Ureter (tissue), 1 donor: ENCODE measurements at regions not wholly inside any gene's neighbourhood (a gene's known extent, or its start where the extent isn't known, plus 50 kb on each side); places are given as distances from the start of the nearest gene placed in this dataset.

Source experiments
- DNase-seq: peaks from one replicate; pipeline ENCODE4 v3.0.0-alpha.2; 2020; ENCODE audit warnings: low spot score
- donor health status: DM: yes; HTN: yes; CAD: no.

DNA sequence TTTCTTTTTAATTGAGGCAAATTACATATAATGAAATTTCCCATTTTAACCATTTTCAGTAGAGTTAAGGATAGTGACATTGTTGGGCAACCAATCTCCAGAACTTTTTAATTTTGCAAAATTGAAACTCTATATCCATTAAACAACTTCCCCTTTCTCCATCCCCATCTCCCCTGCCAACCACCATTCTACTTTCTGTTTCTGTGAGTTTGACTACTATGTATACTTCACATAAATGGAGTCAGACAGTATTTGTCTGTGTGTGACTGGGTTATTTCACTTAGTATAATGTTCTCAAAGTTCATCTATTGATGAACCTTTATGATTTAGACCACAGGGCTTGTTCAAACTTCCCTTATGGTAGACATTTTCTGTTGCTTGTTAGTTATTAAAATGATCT lies 364.5 kb upstream of the MAD2L1 start:
- no peak for DNase-seq

DNA sequence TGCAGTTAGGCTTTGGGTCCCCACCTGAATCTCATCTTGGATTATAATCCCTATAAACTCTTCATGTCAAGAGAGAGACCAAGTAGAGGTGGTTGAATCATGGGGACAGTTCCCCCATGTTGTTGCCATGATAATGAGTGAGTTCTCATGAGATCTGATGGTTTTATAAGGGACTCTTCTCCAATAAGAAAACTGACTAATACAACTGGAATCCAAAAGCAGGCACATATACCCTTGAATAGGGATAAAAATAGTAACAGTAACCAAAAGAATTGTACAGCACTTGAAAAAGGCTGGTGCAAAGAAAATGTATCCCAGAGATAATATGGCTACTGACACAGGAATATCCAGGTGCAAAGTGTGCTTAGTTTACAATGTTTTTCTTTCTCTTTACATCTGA lies 351.5 kb upstream of the MAD2L1 start:
- DNase-seq: no peak

DNA sequence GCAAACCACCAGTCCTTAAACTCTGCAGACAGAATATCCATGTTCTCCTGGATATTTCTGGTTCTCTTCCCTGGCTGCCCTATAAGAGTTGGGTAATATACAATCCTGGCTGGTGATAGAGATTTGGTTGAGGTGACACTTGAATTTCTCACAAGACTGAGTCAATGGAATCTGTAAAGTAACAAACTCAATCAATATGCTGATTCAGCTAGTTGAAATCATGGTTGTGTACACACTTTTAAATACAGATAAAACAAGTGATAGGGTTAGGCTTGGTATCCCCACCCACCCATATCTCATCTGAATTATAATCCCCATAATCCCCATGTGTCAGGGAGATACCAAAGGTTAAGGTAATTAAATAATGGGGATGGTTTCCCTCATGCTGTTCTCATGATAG lies 349.2 kb upstream of the MAD2L1 start:
- no peak for DNase-seq

DNA sequence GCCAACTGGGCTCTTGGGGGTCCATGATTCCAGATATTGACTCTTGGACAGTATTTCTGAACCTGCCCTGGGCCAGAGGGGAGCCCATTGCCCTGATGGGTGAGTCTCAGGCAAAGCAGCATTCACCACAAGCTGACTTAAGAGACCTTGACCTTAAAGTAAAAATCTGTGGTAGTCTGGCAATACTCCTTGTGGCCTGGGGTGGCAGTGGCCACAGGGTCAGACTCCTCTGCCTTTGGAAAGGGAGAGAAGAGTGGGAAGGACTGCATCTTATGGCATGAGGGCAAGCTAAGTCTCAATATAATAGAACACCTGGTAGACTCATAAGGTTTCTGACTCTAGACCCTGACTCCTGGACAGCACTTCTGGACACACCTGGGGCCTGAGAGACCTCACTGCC lies 340.3 kb upstream of the MAD2L1 start:
- no peak for DNase-seq

DNA sequence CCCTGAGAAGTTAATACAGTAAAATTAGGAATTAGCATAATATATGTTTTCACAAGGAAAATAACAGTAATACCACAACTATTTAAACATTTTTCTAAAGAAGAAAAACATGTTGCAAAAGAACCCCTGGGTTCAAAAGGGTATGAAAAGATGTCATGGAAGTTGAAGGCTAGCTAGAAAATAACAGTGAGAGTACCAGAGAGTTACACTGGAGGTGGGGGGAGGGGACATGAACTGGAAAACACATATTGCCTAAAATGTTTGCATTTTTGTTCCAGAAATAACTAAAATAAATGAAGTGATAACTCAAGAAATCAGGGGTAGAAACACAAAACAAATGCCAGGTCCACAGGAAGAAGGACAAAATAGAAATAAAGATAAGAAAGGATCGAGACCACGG lies 336.6 kb upstream of the MAD2L1 start:
- DNase-seq: no peak

DNA sequence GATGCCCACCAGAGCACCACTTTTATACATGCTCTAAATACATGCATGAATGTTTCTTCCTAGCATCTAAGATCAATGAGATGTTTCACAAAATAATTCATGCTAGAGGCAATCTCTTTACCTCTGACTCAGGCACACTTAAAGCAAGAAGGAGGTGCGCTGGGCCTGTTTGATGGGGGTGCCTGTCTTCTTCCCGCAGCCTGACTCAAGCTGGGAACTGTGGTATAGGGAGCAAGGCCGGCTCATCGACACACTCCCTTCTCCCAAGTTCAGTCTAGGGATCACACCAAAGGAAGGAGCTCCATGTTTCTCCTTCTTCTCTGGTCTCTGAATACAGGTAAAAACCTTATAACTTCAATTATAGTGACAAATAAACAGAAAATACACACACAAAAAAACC lies 333.8 kb upstream of the MAD2L1 start:
- DNase-seq: no peak

DNA sequence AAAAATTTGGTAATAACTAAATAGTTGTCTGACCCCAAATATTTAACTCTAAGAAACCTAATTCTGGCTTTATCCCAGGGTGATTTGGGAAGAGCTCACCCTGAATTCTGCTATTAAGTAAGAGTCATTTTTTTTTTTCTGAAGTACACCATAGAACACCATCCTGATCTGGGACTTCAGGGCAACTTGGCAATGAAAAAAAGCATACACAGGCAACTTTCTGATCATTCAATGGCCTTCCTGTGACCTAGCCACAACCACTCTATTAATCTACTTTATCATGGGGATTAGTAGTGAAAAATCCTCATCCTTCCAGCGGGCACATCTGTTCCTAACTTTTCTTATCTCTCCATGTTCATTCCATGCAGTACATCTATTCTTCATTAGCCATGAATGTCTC lies 333.2 kb upstream of the MAD2L1 start:
- DNase-seq: no peak

DNA sequence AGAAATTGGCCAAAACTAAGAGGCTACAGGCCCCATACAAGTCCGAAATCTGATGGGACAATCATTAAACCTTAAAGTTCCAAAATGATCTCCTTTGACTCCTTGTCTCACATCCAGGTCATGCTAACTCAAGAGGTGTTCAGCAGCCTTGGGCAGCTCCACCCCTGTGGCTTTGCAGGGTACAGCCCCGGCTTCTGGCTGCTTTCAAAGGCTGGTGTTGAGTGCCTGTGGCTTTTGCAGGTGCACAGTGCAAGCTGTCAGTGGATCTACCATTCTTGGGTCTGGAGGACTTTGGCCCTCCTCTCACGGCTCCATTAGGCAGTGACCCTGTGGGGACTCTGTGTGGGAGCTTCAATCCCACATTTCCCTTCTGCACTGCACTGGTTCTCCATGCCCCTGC lies 329.1 kb upstream of the MAD2L1 start:
- DNase-seq: no peak

DNA sequence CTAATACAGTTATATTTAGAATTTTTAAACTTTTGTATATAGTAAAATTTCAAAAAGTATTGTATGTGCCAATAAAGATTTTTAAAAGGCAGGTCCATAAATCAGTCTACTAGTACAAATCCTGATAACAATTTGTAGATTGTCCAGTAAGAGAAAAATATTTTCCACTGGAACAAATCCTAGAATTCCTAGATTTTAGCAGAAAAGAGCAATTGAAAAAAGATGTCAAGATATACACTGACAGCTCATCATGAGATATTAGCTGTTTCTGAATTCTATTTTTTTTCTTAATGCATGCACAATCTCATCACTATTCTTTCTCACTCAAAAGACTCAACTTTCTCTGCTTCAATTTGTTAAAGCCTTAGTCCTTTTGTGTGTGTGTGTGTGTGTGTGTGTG lies 289.2 kb upstream of the MAD2L1 start:
- DNase-seq: no peak

DNA sequence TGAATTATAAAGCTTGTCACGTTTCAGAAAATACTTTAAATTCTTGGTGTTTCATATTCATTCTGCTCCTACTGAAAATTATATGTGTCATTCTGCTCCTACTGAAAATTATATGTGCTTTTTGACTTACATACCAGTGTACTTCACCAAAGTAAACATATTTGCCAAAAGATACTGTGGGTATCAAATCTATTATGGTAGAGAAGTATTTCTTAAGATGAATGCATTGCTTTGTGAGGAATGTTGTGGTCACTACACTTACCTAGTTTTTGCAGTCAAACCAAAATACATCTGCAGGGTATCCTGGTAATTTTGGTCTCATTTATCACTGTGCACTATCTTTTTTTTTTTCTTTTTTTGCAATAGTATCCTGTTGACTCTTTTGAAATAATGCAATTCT lies 287.7 kb upstream of the MAD2L1 start:
- no peak for DNase-seq

DNA sequence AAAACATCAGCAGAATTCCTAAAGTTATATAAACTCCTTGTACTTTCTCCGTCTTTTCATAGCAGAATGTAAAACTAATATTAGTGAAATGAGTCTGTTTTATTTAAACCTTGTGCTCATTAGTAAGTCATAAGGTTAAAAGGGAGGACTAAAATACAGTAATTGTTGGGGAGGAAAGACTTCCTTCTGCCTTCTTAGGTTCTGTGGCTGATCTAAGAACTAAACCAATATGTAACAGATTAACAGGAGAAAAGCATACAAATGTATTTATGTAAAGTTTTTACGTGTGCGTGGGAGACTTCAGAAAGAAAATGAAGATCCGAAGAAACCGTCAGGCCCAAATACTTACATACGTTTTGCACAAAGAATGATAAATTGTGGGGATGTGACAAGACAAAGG lies 286.6 kb upstream of the MAD2L1 start:
- DNase-seq: no peak

DNA sequence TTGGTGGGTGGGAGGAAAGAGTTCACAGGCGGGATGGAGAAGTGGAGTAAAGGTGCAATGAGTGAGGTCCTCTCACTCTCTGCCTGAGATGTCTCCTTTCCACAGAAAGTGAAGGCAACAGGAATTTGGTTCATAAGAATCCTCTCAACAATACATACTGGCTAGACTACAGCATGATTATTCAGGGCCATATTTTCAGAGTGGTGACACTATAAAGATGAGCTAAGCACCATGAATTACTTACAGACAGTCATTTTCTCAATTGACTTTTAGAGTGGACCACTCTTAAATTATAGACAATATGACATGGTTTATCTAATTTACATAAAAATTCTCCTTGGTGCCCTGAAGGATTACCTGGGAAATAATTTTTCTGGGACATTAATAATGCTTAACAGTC lies 286.1 kb upstream of the MAD2L1 start:
- no peak for DNase-seq

DNA sequence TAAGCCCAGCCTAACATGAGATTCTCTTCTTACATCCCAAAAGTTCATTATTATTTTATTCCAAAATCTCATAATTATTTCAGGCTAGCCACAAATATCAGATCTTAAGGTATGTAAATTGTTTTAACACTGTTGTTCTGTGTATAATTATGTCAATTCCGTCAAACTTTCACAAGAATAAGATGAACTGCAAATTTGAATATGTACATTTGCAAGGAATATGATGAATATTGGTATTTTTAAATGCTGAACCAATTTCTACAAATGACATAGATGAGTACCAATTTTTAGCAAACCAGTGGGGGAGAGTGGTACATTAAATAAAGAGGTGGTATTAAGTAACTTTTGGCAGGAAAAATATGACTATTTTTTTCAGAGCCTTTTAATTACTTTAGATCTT lies 282.3 kb upstream of the MAD2L1 start:
- no peak for DNase-seq

DNA sequence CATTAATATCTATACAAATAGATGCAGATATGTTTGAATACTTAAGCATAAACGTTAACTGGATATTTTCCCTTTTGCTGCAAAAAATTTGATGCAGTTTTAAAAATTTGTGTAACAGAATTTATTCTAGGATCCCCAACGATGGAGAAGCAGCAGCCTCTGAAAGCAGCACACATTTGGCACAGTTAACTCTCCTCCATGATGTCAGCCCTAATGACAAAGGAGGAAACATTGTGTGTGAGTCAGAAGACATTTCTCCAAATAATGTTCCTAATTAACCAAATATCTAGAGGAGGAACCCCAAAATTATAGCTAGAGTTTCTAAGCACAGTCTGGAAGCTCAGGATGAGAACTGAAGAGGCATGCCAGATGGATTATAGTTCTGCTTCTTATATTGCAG lies 281.9 kb upstream of the MAD2L1 start:
- DNase-seq: no peak

DNA sequence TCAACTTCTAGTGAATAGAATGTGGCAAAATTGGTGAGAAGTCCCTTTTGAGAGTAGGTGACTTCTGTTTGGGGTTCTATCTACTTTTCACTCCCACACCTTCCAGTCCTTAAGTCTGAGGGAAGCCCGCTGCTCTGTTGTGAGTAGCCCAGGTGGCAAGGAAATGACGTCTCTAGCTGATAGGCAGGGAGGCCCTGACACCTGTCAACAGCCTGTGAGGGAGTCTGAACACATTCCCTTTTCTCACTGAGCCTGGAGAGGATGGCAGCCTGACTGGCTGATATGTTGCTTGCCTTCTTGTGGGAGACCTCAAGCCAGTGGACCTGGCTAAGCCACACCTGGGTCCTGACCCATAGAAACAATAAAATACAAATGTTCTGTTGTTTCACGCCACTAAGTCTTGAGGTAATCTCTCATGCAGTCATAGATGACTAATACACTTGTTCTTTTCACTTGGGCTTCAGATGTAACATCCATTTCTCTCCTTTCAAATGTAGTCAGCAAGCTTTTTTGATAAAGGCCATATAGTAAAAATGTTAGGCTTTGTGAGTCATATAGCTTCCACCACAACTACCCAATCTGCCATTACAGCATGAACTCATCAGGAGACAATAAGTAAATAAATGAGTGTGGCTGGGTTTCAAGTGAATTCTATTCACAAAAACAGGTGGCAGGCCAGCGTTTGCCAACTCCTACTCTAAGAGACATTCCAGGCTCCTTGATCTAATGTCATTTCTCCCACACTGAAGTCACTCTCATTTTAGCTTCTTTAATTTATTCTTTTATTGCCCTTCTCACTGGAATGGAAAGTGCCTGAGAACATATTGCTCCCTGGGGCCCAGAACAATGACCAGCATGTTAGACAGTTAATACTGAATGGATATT lies 265.1 kb upstream of the MAD2L1 start:
- no peak for DNase-seq

DNA sequence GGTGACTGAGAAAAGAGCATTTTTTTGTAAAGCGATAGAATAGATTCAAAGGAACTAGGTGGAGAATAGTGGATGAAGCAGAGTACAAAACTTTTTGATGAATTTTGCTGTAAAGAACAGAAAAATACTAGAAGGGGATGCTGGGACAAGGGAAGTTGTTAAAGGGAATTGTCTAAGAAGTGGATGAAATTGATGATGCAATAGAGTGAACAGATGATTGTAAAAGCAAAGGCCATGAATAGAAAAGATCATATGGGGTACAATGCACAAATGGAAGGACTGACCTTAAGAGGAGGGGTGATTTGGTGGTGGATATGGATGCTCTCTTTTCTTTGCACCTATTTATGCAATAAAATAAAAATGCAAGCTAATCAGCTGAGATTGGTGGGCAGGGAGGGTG lies 262.7 kb upstream of the MAD2L1 start:
- DNase-seq: no peak

DNA sequence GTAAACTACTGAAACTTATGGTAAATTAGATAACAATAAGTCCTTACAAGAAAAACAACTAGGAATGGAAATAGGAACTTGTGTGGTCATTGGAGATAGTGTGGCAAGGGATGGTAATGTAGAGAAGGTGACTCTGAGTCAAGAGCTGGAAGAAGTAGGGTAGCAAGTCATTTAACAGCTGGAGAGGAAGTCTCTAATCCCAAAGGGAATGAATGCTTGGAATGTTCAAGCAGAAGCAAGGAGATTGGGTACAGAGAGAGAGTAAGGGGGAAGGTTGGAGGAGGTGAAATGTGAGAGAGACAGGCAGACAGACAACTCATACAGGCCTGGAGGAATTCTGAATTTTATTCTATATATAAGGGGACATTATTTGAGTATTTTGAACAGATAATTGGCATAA lies 260.6 kb upstream of the MAD2L1 start:
- no peak for DNase-seq

DNA sequence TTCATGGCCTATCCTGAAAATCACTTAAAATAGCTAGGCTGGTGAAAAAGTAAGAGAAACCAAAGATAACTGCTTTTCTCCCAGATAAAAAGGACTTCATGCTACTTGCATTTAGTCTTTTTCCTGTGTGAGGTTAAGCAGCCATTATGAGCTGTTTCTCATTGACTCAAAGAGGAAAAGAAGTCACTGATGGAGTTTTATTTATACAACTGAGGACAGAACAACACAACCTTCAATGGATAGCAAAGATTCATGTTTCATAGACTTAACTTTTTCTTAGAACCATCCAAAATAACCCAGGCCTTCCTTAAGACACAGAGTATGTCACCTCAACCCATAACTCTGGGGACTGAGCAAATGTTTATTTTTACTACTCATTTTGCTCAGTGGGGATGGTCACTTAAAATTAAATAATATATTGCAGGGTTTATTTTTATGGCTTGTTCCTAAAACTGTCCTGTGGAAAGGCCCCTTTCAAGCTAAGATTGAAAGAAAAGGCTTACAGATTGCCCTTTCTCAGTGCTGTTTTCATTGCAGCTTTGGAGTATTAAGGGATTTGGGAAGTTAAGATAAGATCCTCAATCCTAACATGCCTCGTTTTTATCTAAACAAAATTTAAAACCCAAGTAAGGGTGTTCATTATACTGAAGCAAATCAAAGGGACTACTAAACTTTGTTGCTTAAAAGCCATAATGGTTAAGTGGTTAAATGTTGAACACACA lies 252.6 kb upstream of the MAD2L1 start:
- DNase-seq: no peak

DNA sequence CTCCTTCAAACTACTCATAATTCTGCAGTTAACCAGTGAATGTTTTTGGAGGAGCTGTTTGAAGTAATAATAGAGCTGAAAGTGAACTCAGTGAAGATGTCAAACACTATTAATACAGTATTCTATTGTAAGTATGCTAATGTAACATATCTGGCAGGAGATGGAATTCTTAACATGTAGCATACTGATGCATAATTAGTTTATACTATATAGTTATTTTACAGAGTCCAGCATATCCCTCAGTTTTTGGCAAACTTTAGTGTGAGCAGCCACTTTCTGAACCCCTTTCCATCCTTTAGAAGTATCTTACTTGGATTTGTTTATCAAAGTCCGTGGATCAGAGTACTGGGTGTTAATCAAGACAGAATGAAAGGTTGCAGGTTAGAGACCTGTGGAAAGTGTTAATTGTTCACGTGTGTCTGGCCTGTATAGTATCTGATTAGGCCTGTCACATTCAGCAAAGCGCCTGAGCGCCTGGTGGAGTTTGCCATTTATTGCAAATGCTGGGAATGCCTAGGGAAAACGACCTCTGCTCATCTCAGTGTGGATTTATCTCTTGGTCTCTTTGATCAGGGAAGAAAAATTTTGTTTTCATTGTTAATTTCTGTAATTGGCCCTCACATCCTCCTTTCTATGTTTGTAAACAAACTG lies 251.7 kb upstream of the MAD2L1 start:
- DNase-seq: no peak

DNA sequence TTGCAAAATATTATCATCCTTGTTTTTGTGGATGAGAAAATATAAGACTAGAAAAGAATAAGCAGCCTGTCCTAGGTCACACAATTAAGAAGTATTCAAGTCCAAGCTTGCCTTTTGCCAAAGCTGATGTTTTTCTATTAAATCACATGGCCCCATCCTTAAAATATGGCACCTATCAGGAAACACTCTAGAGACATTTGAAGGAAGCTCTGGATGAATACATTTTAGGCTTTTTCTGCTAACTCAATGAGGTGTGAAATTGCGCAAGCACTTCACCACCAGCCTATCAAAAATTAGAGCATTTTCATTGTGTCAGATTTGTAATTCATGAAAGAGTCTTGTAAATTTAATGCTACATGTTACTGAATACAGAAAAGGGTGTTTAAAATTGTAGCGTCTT lies 251.1 kb upstream of the MAD2L1 start:
- no peak for DNase-seq

DNA sequence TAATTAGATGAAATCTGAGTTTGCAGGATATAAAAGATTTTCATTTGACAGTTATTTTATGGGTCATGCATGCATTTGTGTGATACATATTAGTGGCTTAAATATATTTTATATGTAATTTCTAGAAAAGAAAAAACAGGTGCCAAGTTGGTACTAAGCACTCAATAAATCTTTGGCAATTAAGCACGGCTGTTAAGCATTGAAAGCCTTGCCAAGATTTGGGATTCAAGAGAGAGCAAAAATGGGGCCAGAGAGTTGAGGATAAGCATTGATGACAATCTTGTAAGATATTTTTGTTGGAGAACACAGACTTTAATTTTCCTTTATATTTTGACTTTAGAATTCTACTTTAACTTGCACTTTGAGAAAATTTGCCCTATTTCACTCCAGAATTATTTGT lies 249.8 kb upstream of the MAD2L1 start:
- no peak for DNase-seq

DNA sequence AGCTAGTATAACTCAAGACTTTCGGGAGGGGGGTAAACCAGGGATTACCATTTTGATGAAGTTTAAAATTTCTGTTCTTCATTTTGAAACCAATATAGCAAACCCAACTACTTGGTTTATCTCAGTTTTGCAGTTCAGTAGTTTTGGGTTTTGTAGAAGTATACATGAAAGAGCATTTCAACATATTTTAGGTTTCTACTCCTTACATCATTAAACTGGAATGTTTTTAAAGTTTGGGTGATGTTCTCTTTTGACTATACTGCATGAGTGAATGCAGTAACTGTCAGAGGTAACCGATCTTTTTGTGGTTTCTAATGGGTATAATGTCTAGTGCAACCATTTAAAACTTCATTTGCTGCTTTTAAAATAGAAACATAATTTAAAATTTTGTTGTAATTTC lies 248.3 kb upstream of the MAD2L1 start:
- DNase-seq: no peak

DNA sequence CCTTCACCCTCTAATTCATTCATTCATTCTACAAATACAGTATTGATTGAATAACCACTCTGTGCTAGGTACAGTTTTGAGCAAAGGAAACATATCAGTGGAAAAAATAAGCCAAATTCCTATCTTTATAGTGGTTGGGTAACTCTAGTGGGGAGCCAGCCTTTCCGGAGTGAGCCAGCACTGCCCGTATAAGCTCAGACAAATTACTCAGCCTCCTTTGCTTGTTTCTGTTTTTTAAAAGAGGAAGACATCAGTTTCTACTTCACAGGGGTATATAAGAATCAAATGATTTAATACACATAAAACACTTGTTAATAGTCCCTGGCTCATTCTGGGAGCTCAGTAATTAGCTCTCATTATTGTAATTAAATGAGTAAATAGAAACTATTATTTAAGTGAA lies 238.2 kb upstream of the MAD2L1 start:
- no peak for DNase-seq
